HEK293 (cell line): ENCODE measurements at regions not wholly inside any gene's neighbourhood (a gene's known extent, or its start where the extent isn't known, plus 50 kb on each side); places are given as distances from the start of the nearest gene placed in this dataset.

Experiments used
- CTCF ChIA-PET: fragments of 350-600 bp; formaldehyde crosslinking; extraction: SDS; loops from one replicate; lab custom pipeline; 2021; ENCODE audit warnings: antibody characterized with exemption; lab: Yijun Ruan, JAX
- POLR2A ChIA-PET: fragments of 300-600 bp; formaldehyde crosslinking; extraction: SDS; loops from one replicate; lab custom pipeline; 2020; ENCODE audit warnings: antibody characterized with exemption, inconsistent platforms; lab: Yijun Ruan, JAX
- H3K27ac ChIP-seq: fragments of 200-500 bp; sonication (Bioruptor generic); 2 replicates; pipeline ENCODE4 v1.5.1; 2014; ENCODE audit warnings: low read depth, low read length, control low read depth, inconsistent platforms; ENCODE audit errors: extremely low read depth
- H3K36me3 ChIP-seq, 2 experiments: fragments of 200-500 bp in 1 of 2; sonication (Bioruptor generic) in 1 of 2; 1 replicate in 1 of 2; 2 replicates in 1 of 2; pipeline ENCODE4 v1.5.1; 2014 to 2017; ENCODE audit warnings: inconsistent platforms in 2 of 2, low read length in 2 of 2; ENCODE audit not compliant: control insufficient read depth in 2 of 2, insufficient read depth in 1 of 2
- H3K4me1 ChIP-seq: fragments of 200-500 bp; sonication (Bioruptor generic); 2 replicates; pipeline ENCODE4 v1.5.1; 2014; ENCODE audit warnings: mild to moderate bottlenecking, low read length, inconsistent platforms; ENCODE audit not compliant: control insufficient read depth, insufficient read depth
- H3K4me3 ChIP-seq: 2 replicates; pipeline ENCODE4 v1.5.1; 2011; ENCODE audit warnings: low read depth, mild to moderate bottlenecking, control low read depth, low read length, moderate library complexity
- H3K9me3 ChIP-seq: fragments of 200-500 bp; sonication (Bioruptor generic); 2 replicates; pipeline ENCODE4 v1.5.1; 2014; ENCODE audit warnings: low read depth, low read length, inconsistent platforms; ENCODE audit not compliant: control insufficient read depth, insufficient read depth
- EGR2 ChIP-seq: fragments of 450-650 bp; formaldehyde crosslinking; IDR thresholded peaks from 2 replicates; pipeline ENCODE4 v1.5.1; 2016; ENCODE audit warnings: low read depth, missing biosample characterization, missing genetic modification characterization
- GLI2 ChIP-seq: fragments of 450-650 bp; formaldehyde crosslinking; IDR thresholded peaks from 2 replicates; pipeline ENCODE4; 2017; ENCODE audit warnings: missing biosample characterization, missing genetic modification characterization, low read depth, borderline replicate concordance
- HOXD13 ChIP-seq: sonication (generic); formaldehyde crosslinking; IDR thresholded peaks from 2 replicates; pipeline ENCODE4 v1.8.0; 2022; ENCODE audit warnings: missing genetic modification reagents, borderline replicate concordance
- MEIS1 ChIP-seq: sonication (generic); formaldehyde crosslinking; IDR thresholded peaks from 2 replicates; pipeline ENCODE4 v1.8.1; 2022; ENCODE audit warnings: missing genetic modification reagents, mild to moderate bottlenecking, borderline replicate concordance
- ZNF10 ChIP-seq: fragments of 450-650 bp; formaldehyde crosslinking; IDR thresholded peaks from 2 replicates; pipeline ENCODE4 v1.5.1; 2017; ENCODE audit warnings: missing biosample characterization, missing genetic modification characterization
- ZNF16 ChIP-seq: fragments of 450-650 bp; formaldehyde crosslinking; IDR thresholded peaks from 2 replicates; pipeline ENCODE4 v1.5.1; 2016; ENCODE audit warnings: low read depth, missing biosample characterization, missing genetic modification characterization
- ZNF174 ChIP-seq: fragments of 450-650 bp; formaldehyde crosslinking; IDR thresholded peaks from 2 replicates; pipeline ENCODE4 v1.5.0; 2017; ENCODE audit warnings: missing biosample characterization, mild to moderate bottlenecking, missing genetic modification characterization
- ZNF2 ChIP-seq: fragments of 450-650 bp; formaldehyde crosslinking; IDR thresholded peaks from 2 replicates; pipeline ENCODE4 v1.5.1; 2016; ENCODE audit warnings: missing biosample characterization, missing genetic modification characterization
- ZNF248 ChIP-seq: fragments of 450-650 bp; formaldehyde crosslinking; IDR thresholded peaks from 2 replicates; pipeline ENCODE4 v1.5.1; 2017; ENCODE audit warnings: missing biosample characterization, missing genetic modification characterization
- ZNF560 ChIP-seq: fragments of 450-650 bp; formaldehyde crosslinking; IDR thresholded peaks from 2 replicates; pipeline ENCODE4 v1.5.1; 2017; ENCODE audit warnings: missing biosample characterization, missing genetic modification characterization, borderline replicate concordance
- ZNF596 ChIP-seq: fragments of 450-650 bp; IDR thresholded peaks from 2 replicates; pipeline ENCODE4 v1.5.0; 2018; ENCODE audit warnings: missing biosample characterization, mild to moderate bottlenecking, missing genetic modification characterization, moderate library complexity
- ZNF600 ChIP-seq: fragments of 450-650 bp; formaldehyde crosslinking; IDR thresholded peaks from 2 replicates; pipeline ENCODE4 v1.5.1; 2016; ENCODE audit warnings: missing biosample characterization, missing genetic modification characterization
- ZNF623 ChIP-seq: fragments of 450-650 bp; formaldehyde crosslinking; IDR thresholded peaks from 2 replicates; pipeline ENCODE4 v1.5.1; 2016; ENCODE audit warnings: missing biosample characterization, missing genetic modification characterization
- ZSCAN23 ChIP-seq: fragments of 450-650 bp; formaldehyde crosslinking; IDR thresholded peaks from 2 replicates; pipeline ENCODE4 v1.5.1; 2016; ENCODE audit warnings: missing biosample characterization, missing genetic modification characterization
- TF ChIP-seq, protein P1 (sequence below): fragments of 450-650 bp; formaldehyde crosslinking; IDR thresholded peaks from 2 replicates; pipeline ENCODE4 v1.5.1; 2016; ENCODE audit warnings: missing biosample characterization, missing genetic modification characterization
- TF ChIP-seq, protein P2 (sequence below): fragments of 450-650 bp; formaldehyde crosslinking; IDR thresholded peaks from 2 replicates; pipeline ENCODE4 v1.5.1; 2016; ENCODE audit warnings: missing biosample characterization, missing genetic modification characterization, borderline replicate concordance
- TF ChIP-seq, protein P3 (sequence below): fragments of 450-650 bp; formaldehyde crosslinking; IDR thresholded peaks from 2 replicates; pipeline ENCODE4 v1.5.1; 2016; ENCODE audit warnings: missing biosample characterization, missing genetic modification characterization

DNA sequence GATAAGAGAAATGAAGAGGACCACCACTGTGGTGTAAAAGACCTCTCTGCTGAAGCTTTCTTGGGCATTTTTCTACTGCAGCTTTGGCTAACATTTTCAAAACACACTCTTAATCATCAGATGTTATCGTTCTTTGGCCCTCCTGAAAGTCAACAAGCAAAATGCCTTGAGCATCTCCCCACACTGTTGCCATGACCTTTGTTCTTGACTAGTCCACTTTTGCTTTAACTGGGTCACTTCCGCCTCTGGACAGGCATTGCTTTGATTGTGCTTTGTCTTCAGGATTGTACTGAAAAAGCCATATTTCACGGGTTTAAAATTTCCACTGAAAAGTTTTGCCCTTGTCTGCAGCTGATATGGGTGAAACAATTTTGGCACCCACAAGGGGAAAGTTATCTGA lies 107.8 kb upstream of the CXCL12 start:
- Histone ChIP-seq H3K36me3 (no peaks in the 10 kb centered on the region), H3K4me3 (no peak overlapping the region), H3K9me3 (no peaks in the 10 kb centered on the region), H3K4me1 (no peaks in the 10 kb centered on the region), H3K27ac (no peak overlapping the region)
- ChIA-PET POLR2A (no interaction called here), CTCF (no interaction called here)
- no peak for TF ChIP-seq ZNF596 (tag by site-specific recombination)
- TF ChIP-seq ZNF600 (tag by site-specific recombination), result no peak
- no peak for TF ChIP-seq HOXD13 (CRISPR knock-in tag)
- TF ChIP-seq ZNF623 (tag by site-specific recombination), result no peak
- no peak for TF ChIP-seq ZNF248 (tag by site-specific recombination)
- no peak for TF ChIP-seq GLI2
- TF ChIP-seq MEIS1 (CRISPR knock-in tag), result no peak
- no peak for TF ChIP-seq ZNF16
- no peak for TF ChIP-seq EGR2 (tag by site-specific recombination)
- TF ChIP-seq, protein P1, sequence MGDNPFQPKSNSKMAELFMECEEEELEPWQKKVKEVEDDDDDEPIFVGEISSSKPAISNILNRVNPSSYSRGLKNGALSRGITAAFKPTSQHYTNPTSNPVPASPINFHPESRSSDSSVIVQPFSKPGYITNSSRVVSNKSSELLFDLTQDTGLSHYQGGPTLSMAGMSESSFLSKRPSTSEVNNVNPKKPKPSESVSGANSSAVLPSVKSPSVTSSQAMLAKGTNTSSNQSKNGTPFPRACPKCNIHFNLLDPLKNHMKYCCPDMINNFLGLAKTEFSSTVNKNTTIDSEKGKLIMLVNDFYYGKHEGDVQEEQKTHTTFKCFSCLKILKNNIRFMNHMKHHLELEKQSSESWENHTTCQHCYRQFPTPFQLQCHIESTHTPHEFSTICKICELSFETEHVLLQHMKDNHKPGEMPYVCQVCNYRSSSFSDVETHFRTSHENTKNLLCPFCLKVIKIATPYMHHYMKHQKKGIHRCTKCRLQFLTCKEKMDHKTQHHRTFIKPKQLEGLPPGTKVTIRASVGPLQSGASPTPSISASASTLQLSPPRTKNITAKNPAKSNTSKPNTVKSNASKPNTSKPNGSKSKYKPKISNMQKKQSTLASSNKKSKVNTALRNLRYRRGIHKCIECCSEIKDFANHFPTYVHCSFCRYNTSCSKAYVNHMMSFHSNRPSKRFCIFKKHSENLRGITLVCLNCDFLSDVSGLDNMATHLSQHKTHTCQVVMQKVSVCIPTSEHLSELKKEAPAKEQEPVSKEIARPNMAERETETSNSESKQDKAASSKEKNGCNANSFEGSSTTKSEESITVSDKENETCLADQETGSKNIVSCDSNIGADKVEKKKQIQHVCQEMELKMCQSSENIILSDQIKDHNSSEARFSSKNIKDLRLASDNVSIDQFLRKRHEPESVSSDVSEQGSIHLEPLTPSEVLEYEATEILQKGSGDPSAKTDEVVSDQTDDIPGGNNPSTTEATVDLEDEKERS (tag by site-specific recombination), result no peak
- TF ChIP-seq ZSCAN23 (tag by site-specific recombination), result no peak
- TF ChIP-seq ZNF560 (tag by site-specific recombination), result no peak
- TF ChIP-seq, protein P2, sequence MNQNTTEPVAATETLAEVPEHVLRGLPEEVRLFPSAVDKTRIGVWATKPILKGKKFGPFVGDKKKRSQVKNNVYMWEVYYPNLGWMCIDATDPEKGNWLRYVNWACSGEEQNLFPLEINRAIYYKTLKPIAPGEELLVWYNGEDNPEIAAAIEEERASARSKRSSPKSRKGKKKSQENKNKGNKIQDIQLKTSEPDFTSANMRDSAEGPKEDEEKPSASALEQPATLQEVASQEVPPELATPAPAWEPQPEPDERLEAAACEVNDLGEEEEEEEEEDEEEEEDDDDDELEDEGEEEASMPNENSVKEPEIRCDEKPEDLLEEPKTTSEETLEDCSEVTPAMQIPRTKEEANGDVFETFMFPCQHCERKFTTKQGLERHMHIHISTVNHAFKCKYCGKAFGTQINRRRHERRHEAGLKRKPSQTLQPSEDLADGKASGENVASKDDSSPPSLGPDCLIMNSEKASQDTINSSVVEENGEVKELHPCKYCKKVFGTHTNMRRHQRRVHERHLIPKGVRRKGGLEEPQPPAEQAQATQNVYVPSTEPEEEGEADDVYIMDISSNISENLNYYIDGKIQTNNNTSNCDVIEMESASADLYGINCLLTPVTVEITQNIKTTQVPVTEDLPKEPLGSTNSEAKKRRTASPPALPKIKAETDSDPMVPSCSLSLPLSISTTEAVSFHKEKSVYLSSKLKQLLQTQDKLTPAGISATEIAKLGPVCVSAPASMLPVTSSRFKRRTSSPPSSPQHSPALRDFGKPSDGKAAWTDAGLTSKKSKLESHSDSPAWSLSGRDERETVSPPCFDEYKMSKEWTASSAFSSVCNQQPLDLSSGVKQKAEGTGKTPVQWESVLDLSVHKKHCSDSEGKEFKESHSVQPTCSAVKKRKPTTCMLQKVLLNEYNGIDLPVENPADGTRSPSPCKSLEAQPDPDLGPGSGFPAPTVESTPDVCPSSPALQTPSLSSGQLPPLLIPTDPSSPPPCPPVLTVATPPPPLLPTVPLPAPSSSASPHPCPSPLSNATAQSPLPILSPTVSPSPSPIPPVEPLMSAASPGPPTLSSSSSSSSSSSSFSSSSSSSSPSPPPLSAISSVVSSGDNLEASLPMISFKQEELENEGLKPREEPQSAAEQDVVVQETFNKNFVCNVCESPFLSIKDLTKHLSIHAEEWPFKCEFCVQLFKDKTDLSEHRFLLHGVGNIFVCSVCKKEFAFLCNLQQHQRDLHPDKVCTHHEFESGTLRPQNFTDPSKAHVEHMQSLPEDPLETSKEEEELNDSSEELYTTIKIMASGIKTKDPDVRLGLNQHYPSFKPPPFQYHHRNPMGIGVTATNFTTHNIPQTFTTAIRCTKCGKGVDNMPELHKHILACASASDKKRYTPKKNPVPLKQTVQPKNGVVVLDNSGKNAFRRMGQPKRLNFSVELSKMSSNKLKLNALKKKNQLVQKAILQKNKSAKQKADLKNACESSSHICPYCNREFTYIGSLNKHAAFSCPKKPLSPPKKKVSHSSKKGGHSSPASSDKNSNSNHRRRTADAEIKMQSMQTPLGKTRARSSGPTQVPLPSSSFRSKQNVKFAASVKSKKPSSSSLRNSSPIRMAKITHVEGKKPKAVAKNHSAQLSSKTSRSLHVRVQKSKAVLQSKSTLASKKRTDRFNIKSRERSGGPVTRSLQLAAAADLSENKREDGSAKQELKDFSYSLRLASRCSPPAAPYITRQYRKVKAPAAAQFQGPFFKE (tag by site-specific recombination), result no peak
- TF ChIP-seq, protein P3, sequence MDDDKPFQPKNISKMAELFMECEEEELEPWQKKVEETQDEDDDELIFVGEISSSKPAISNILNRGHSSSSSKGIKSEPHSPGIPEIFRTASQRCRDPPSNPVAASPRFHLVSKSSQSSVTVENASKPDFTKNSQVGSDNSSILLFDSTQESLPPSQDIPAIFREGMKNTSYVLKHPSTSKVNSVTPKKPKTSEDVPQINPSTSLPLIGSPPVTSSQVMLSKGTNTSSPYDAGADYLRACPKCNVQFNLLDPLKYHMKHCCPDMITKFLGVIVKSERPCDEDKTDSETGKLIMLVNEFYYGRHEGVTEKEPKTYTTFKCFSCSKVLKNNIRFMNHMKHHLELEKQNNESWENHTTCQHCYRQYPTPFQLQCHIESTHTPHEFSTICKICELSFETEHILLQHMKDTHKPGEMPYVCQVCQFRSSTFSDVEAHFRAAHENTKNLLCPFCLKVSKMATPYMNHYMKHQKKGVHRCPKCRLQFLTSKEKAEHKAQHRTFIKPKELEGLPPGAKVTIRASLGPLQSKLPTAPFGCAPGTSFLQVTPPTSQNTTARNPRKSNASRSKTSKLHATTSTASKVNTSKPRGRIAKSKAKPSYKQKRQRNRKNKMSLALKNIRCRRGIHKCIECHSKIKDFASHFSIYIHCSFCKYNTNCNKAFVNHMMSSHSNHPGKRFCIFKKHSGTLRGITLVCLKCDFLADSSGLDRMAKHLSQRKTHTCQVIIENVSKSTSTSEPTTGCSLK (tag by site-specific recombination), result no peak

DNA sequence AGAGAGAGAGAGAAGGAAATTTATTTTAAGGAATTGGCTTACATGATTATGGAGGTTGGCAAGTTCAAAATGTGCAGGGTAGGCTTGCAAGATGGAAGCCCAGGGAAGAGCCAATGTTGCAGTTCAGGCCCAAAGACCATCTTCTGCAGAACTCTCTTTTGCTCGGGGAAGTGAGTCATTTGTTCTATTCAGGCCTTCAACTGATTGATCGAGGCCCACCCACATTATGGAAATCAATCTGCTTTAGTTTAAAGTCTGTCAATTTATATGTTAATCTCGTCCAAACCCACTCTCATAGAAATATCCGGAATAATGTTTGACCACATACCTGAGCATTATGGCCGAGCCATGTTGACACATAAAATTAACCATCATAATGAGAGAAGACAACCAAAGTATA lies 113.3 kb upstream of the CXCL12 start:
- ChIA-PET CTCF (no interaction called here), POLR2A (no interaction called here)
- H3K36me3 ChIP-seq, result no peaks in the 10 kb centered on the region
- H3K27ac ChIP-seq, result no peak overlapping the region
- H3K4me3 ChIP-seq, result no peak overlapping the region
- no peaks in the 10 kb centered on the region for H3K9me3 ChIP-seq
- no peaks in the 10 kb centered on the region for H3K4me1 ChIP-seq
- TF ChIP-seq ZNF2 (tag by site-specific recombination) (no peak), ZNF174 (tag by site-specific recombination) (no peak), ZNF10 (tag by site-specific recombination) (peak; percentile 97)
